CD4-positive, alpha-beta T cell treated with Interleukin-21 for 1 hour (primary cell): ENCODE measurements at regions not wholly inside any gene's neighbourhood (a gene's known extent, or its start where the extent isn't known, plus 50 kb on each side); places are given as distances from the start of the nearest gene placed in this dataset.

ENCODE experiments used
- DNase-seq: peaks from one replicate; pipeline ENCODE4 v3.0.0-alpha.2; 2020

- DNase-seq, result no peak
Measured at GRCh38 chr10:125513429-125514182, 169.4 kb downstream of the TEX36 start.

DNA sequence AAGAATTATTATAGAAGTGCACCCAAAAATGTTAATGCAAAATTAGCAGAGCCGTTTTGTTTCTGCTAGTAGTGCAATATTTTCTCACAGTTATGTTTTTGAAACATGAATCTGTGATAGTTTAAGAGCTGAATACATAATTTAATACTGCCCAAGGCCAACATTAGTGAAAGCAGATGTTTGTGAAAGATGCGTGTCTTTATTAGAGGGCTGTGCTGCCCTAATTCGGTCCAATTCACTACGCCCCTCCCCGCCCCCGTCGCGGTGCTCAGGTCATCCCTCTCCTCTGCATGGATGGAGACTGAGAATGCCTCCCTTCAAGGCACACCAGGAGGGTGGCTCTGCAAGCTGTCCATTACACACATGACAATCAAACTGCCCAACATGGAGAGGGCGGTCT, 172.0 kb downstream of the TEX36 start:
- no peak for DNase-seq

DNA sequence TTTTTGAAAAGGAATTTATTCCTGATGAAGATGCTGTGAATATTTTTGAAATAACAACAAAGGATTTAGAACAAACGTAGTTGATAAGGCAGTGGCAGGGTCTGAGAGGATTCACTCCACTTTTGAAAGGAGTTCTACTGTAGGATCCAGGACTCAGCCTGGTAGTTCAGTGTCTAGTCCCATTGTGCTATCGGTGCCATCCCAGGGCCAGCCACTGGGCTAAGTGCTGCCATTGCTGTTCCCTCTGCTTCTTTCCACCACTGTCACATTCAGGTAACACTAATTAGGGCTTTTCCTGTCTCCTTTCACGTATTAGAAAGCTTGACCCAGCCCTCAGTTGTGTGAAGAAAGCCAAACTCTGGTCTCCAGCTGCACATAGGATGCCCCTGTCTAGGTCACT, 177.3 kb downstream of the TEX36 start:
- DNase-seq, result no peak

DNA sequence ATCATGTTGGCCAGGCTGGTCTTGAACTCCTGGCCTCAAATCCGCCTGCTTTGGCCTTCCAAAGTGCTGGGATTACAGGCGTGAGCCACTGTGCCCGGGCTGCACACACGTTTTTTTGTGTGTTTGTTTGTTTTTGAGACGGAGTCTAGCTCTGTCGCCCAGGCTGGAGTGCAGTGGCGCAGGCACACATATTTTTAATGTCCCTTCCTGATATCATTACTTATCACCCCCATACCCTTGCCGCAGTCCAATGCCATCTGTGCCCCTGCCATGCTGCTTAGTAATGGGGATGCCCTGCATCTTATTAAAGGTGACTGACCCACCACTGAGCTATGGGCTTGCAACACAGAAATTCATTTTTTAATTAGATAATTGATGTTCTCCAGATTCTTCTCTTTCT, 180.7 kb downstream of the TEX36 start:
- DNase-seq, result no peak

DNA sequence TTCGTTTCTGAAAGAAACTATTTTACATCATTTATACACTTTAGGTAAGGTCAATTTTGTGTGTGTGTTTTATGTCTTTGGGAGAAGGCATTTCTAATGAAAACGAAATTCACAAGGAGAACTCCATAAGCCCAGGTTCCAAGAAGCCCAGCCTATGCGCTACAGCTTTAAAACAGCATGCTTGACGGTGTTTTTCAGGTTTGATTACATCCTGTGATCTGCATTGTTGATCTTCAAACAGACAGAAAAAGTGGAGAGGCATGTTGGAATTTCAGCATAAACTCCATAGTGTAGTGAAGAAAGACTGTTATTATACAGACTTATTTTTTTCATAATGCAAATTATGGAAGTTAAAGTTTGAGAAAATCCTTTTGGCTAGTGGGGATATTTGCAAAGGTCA, 187.6 kb downstream of the TEX36 start:
- DNase-seq, result no peak

- no peak for DNase-seq
Measured at GRCh38 chr10:125494651-125495239, 188.2 kb downstream of the TEX36 start.

DNA sequence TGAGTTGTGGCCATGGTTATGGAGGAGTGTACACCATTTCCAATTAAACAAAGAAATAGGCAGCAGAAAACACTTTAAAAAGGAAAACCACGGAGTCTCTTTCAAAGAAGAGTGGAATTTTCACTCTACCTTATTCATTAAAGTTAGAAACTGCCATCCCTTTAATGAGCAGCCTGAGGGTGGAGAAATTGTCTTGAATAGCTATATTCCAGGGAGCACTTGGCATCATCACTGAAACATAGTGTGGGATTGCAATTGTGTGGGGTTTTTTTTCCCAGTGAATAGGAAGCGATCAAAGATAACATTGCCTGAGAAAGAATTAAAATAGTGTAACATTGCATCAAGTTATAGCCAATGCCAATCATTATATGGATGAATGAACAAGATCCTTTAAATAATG, 191.6 kb downstream of the TEX36 start:
- DNase-seq, result no peak

- no peak for DNase-seq
Measured at GRCh38 chr10:125489731-125490130, 193.2 kb downstream of the TEX36 start.

GRCh38 chr10:125485665-125486064, 197.3 kb downstream of the TEX36 start:
- DNase-seq, result no peak

- no peak for DNase-seq
Measured at GRCh38 chr10:125484035-125484732, 198.8 kb downstream of the TEX36 start.

- DNase-seq, result no peak
Measured at GRCh38 chr10:125482637-125483036, 200.3 kb downstream of the TEX36 start.

DNA sequence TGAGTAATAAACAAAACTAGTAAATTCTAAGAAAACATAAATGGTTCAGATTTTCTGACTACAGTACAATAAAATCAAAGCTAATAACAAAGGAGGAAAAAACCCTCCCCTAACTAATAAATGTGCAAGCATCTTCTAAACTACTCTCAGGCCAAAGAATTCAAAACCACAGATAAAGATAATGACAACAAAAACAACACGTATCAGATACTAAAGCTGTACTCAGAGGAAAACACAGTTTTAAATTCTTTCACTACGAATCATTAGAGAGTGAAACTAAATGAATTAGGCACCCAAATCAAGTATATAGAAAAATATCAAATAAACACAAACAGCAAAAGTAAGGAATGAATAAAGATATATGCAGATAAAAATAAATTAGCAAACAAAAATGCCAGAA, 200.9 kb downstream of the TEX36 start:
- DNase-seq, result no peak

GRCh38 chr10:125479059-125479458, 203.9 kb downstream of the TEX36 start:
- no peak for DNase-seq

DNA sequence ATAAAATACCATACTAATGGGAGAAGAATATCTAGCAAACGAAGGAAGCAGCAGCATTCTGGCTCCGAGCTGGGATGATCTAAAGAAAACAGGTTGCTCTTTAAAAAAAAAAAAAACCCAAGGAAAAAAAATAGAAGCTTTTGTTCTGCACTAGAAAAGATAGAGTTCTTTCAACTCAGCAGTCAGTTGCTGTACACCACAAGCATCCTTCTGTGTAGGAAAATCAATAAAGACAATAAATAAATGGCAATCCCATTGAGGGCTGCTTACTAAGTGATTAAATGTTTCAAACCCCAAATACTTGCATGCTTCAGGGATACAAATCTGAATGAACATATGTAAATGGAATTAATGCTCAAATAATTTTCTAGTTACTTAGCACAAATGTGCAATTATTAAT, 207.1 kb downstream of the TEX36 start:
- DNase-seq, result no peak

DNA sequence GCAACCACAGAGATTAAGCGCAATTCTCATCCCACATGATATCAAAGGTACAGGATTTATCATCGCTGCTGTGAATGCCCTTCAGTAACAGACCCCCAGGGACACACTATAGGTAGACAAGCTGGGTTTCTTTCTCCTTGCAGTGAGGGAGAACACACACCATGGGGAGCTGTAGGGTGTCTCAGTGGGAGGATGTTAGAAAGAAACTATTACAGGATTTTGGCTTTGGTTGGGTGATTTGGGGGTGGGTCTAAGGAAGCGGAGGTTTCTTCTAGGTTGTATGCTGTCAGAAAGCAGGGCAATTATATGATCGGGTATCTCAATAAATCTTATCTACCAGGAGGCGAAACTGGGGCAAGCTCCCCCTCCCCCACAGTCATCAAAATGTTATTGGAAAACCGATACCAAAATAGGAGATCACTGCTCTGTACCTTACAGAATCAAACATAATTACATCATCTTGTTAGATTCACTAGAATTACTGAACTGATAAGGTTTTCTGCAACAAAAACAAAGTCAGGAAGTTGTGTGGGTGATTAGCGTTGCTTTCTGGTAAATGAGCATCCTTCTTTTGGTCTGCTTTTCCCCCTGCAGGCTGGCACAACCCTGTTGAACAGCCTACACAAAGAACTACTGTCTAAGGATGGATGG, 209.7 kb downstream of the TEX36 start:
- DNase-seq, result no peak

DNA sequence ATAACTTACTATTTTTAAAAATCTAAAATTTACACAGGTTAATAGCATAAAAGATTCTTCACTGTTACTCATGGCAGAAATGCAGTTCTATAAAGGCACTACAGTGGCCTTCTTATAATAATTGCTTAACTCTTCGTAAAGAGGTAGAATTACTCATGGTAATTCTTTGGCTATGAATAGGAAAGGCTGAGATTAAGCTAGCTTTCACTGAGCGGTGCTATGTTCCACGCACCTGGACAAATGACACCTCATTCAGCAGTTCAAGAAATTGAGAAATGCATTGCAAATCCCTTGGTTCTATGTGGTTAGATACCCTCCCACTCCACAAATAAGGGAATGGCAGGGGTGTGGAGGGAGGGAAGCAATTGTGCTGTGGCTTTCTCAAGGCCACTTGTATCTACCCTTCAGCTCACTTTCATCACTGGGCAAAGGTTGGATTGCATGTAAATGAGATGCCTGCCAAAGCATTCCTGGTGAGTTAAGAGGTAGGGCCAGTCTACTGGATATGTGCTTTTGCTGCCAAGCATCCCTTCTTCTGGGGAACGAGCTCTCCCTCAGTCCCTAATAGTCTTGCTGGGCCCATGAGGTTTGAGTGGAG, 210.9 kb downstream of the TEX36 start:
- DNase-seq, result no peak

DNA sequence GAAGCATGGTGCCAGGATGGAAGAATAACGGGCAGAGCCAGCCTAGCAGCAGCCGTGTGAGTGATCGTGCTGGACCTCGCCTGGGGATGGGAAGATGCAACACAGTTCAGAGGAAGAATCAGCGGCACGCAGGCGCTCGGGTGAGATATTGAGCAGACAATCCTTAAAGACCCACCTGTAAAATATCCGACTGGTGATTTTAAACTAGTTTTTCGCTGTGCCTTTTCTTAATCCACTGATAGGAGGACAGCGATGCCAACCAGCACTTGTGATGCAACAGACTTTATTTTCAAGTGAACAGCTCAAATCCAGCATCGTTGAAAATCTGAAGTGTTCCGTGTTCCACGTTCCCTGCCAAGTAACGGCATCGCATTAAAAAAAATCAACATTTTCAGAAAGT, 214.7 kb downstream of the TEX36 start:
- no peak for DNase-seq

DNA sequence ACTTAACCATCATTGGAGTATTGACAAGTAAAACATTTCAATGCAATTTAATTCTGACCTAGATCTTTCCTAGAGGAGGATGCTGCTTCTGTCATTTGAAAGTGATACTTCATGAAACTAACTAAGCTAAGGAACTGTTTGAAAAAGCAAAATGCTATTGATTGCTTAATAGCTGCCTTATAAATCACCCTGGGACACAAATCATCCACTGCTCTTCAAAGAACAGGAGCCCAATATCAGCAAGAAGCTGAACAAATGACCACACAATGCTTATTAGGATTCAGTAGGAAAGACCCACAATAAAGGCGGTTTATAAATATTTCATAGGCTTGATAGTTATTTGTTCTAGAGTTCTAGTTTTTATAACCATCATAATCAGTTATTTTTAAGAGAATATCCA, 216.3 kb downstream of the TEX36 start:
- no peak for DNase-seq

- DNase-seq, result no peak
Measured at GRCh38 chr10:125462845-125463244, 220.1 kb downstream of the TEX36 start.

- no peak for DNase-seq
Measured at GRCh38 chr10:125460326-125460725, 222.6 kb downstream of the TEX36 start.

DNA sequence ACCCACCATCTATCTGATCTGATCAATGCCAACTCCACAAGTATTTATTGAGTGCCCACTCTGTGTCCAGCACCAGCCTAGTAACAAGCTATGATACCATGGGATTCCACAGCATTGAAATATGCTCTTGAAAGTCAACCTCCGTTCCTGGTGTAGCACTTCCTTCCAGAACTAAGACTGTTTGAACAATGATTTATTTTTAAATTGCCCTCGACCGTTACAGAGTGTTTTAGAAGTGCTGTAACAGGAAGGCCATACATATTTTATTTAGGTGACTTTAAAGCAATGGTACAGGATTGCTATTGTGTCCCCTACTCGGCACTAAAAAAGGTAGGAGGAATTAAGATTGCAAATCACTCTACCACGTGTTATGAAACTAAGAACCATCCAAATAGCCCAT, 225.6 kb downstream of the TEX36 start:
- no peak for DNase-seq

- no peak for DNase-seq
Measured at GRCh38 chr10:125455855-125456254, 227.1 kb downstream of the TEX36 start.

DNA sequence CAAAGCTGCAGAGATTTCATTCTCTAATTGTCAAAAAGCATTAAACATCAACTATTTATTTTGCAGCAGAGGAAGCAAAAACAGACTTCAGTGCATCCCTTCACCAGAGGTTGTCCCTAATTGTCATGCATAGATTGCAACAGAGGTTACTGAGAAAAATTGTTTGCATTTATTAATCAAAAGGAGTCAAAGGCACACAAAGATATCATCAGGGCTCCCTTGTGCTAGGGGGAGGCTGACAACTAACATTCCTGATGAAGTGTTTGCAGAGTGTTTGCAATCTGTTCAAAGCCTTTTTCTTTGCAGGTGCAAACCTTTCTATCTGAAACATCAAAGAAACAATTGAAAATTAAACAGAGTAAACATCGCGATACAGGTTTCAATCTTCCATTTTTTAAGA, 227.5 kb downstream of the TEX36 start:
- no peak for DNase-seq
